NCI-H1694 (cell line): ENCODE measurements at regions not wholly inside any gene's neighbourhood (a gene's known extent, or its start where the extent isn't known, plus 50 kb on each side); places are given as distances from the start of the nearest gene placed in this dataset.
"Not testable (repeated sequence)": the region's sequence is repeated elsewhere in the genome, so short reads cannot be mapped to it uniquely, and the experiment has no call there.

Source experiments
- DNase-seq: peaks from one replicate; lab custom pipeline; 2025; lab: John Stamatoyannopoulos, UW

- DNase-seq, result not testable (repeated sequence)
Observed at GRCh38 chr2:152273732-152274260, 61.2 kb upstream of the FMNL2 start.

- not testable (repeated sequence) for DNase-seq
Observed at GRCh38 chr2:152277896-152278295, 57.1 kb upstream of the FMNL2 start.

- no peak for DNase-seq
Observed at GRCh38 chr2:152278526-152278925, 56.4 kb upstream of the FMNL2 start.

- DNase-seq, result not testable (repeated sequence)
Observed at GRCh38 chr2:152279367-152279766, 55.6 kb upstream of the FMNL2 start.

- no peak for DNase-seq
Observed at GRCh38 chr2:152280780-152281179, 54.2 kb upstream of the FMNL2 start.

- DNase-seq, result no peak
Observed at GRCh38 chr2:152283392-152283791, 51.6 kb upstream of the FMNL2 start.

GRCh38 chr2:152284398-152284797, 50.6 kb upstream of the FMNL2 start:
- DNase-seq, result no peak
